ENCODE measurements at regions not wholly inside any gene's neighbourhood (a gene's known extent, or its start where the extent isn't known, plus 50 kb on each side); places are given as distances from the start of the nearest gene placed in this dataset.

DNA sequence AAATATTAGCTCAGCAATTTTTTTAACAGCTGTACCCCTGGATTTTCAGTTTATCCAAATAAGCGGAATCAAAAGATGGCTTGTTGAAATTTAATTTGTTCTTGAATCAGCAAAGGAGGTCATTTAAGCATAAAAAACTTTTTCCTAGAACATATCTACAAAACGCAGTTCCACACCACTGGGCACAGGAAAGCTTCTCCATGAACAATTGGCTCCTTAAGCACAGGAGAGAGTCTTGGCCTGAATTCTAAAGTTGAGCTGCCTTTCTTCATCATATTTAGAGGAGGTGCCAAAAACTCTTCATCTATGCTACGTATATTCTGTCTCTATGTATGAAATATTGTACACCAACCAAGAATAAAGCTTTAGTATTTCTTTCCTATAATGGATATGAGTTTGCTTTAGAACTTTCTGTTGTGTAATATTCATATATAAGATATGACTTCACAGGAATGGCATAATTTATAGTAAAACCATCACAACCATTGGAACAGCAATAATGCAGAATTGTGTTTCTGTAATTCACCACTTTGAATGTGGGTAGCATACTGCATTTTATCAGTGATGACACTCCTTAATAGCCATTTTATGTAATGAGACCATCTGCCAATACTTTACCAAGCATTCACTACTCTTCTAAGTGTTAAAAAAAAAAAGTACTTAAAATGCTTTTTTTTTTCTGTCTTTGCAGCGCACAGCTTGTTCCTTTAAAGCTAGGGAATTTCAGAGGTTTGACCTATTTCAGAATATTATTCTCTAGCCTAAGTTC, 263.7 kb downstream of the SLITRK6 start:
- DNase-seq = no peak

GRCh38 chr13:85533911-85534310, 265.3 kb downstream of the SLITRK6 start:
- DNase-seq = no peak

GRCh38 chr13:85529218-85529594, 270.0 kb downstream of the SLITRK6 start:
- no peak for DNase-seq

- DNase-seq = no peak
Observed at GRCh38 chr13:85528491-85529217, 270.6 kb downstream of the SLITRK6 start.

DNA sequence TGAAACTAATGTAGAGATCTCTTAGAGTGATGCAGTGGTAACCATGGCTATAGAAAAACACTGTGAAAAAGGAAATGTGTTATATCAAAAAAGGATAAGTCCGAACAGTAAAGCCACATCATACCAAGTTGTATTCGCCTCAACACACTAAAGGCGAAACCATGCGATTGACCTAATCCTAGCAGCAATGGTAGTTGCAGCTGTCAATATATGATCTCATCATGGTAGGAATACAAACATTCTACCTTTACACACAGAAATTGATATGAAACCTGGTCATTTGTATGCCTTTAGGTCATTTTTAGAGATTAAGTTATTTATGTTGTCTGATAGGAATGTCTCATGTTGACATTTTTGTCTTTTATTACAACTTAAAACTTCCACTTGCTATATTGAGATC, 271.9 kb downstream of the SLITRK6 start:
- no peak for DNase-seq

DNA sequence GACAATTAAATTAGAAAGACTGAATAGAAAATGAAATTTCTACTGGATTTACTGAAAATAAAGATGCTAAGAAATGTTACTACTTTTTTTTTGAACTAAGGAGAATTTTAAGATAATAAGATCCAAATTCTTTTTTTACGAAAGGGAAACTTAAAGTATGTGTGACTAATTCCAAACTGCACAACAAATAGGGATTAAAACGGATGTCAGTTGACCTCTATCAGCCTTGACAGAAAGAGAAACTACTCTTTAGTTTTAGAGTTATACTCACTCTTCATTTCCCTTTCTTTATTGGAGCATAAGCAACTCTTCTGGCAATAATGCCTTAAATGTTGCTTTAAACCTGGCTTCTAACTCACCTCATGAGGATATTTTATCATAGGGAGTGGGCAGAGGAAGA, 273.8 kb downstream of the SLITRK6 start:
- DNase-seq = no peak

DNA sequence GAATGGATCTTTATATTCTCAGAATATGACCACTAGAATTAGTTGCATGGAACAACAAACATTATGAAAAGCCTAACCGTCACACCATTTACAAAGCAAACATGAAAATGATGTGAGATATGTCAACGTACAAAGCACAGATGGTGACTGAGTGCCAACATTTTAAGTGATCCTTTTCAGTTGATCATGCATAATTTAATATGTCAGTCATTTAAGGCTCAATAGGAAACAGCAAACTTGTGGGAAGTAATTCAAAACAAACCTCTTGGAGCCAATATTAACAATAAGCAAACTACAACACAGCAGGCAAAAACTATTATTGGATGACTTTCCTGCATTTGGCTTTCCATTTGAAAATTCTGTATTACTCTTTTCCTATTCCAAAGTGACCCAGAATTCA, 277.6 kb downstream of the SLITRK6 start:
- no peak for DNase-seq

- no peak for DNase-seq
Observed at GRCh38 chr13:85520445-85520844, 278.8 kb downstream of the SLITRK6 start.

- no peak for DNase-seq
Observed at GRCh38 chr13:85519363-85519762, 279.9 kb downstream of the SLITRK6 start.

DNA sequence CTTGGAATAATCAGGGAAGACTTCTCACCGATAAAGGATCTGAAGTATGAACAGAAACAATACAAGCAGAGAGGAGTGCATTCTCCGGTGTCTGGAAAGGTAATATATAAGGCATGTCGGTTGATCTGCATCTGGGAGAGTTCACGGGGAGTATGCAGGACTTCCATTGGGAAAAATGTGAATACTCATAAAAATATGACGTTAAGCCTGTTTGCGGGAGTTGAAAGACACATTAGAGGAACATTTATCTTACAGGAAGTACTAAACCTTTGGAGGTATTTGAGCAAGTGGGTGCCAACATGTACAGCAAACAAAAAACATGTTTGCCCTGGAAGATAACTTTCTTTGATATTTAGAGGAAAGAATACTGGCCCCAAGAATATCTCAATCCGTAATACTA, 286.8 kb downstream of the SLITRK6 start:
- DNase-seq = no peak

GRCh38 chr13:85509512-85509911, 289.7 kb downstream of the SLITRK6 start:
- no peak for DNase-seq

DNA sequence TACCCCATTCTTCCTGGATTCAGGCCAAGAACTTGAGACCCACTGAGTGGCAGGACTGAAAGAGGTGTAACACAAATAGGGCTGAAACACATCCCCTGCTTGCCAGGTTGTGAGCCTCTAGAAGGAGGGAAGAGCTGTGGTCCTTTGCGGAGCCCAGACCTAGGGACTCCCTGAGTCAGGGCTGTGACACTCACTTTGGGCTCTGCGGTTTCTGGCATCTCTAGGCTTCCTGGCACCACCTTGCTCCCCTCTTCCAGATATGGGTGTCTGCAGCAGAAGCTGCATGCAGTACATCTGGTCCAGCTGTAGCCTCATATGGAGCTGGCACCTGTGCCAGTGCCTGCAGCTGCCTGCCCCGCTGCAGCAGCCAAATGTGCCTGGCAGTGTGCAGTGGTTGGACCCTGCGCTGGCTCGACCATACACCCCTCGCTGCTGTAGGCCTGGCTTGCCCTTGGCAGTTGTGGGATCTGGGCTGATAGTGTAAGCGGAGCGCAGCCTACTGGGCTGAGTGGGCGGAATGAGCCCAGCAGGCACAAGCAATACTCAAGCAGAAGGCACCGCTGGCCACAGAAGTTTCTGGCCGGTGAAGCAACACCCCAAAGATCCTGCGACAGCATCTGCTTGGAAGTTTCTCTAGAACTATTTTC, 290.4 kb downstream of the SLITRK6 start:
- no peak for DNase-seq

- no peak for DNase-seq
Observed at GRCh38 chr13:85503797-85504196, 295.4 kb downstream of the SLITRK6 start.

DNA sequence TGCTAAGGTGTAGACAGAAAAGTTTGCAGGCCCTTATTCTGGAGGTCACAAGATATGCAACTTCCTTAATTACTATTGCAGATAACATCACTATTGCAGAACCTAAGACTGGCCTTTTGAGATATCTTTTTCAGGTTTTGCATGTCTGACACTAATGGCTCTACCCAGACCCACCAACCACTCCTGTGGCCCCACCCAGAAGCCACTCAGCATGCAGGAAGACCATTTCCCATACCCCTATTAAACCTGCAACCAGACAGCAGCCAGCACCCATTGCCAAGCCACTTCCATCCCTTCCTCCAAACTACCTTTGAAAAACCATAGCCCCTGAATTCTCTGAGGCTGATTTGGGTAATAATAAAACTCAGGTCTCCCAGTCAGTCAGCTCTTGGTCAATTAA, 297.6 kb downstream of the SLITRK6 start:
- DNase-seq = no peak

DNA sequence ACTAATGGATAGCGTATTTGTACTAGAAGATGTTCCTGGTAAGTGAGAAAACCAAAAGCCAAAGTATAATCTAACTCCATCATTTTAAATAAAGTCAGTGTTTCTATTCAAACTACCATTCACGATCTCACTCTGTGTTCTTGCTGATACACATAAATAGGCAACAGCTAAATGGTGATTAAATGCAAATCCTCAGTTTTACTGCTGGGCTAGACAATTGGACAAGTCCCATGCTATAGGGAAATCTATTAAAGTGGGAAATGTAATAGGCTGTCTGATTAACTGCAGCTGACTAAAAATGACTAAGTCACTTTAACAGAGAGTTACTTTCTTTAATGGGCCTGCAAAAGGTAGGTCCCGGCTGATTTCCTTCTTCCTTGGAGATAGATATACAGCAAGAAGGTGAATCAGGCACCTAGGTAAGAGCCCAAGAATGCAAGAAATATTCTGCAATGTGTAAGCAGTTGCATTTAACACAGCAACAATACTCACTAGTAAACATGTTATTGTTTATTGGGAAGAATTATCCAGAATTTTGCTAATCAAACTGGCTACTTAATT, 298.4 kb downstream of the SLITRK6 start:
- DNase-seq = no peak

GRCh38 chr13:85498774-85499173, 300.4 kb downstream of the SLITRK6 start:
- DNase-seq = no peak

- DNase-seq = no peak
Observed at GRCh38 chr13:85497652-85498051, 301.6 kb downstream of the SLITRK6 start.

GRCh38 chr13:85492283-85492682, 306.9 kb downstream of the SLITRK6 start:
- DNase-seq = no peak

GRCh38 chr13:85486663-85487062, 312.6 kb downstream of the SLITRK6 start:
- no peak for DNase-seq

DNA sequence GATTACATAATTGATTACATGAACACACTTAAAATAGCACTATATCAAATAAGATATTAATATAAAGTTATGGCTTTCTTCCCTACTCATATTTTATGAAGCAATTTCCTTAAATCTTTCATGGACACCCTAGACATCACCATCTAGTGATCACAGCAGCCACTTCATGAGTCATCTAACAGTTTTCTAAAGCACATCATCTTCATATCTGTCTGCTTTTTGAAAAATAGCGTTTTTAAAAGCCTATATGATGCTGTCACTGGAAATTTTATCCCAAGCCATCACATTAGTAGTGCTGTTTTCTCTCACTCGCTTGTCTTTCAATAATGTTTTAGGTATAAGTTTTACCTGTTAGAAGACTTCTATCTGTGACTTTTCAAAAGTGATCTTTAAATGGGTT, 326.1 kb downstream of the SLITRK6 start:
- DNase-seq = no peak

- DNase-seq = no peak
Observed at GRCh38 chr13:85469320-85469719, 329.9 kb downstream of the SLITRK6 start.

GRCh38 chr13:85462792-85463425, 336.3 kb downstream of the SLITRK6 start:
- no peak for DNase-seq

- DNase-seq = no peak
Observed at GRCh38 chr13:85461621-85462020, 337.6 kb downstream of the SLITRK6 start.

Data from central memory CD4-positive, alpha-beta T cell (primary cell).